HCT116 (cell line): ENCODE measurements at regions not wholly inside any gene's neighbourhood (a gene's known extent, or its start where the extent isn't known, plus 50 kb on each side); places are given as distances from the start of the nearest gene placed in this dataset.

ENCODE experiments used
- ATAC-seq: fragments of 200-7000 bp; cut with Tn5 transposase; 2 replicates; pipeline ENCODE4 v1.9.1; 2020; ENCODE audit warnings: mild to moderate bottlenecking, moderate library complexity
- BruUV-seq: library from RNA; stranded (reverse); fragments of 400-500 nt; replicated peaks from 2 replicates; lab custom pipeline; 2021; lab: Mats Ljungman, UMichigan
- CTCF ChIA-PET: fragments of 300-600 bp; sonication (Branson Sonifier 250); formaldehyde crosslinking; loops from one replicate; lab custom pipeline; 2021; ENCODE audit warnings: antibody characterized with exemption; lab: Charles Lee
- POLR2A ChIA-PET: fragments of 300-600, 350-600 bp; sonication (Branson Sonifier 250); formaldehyde crosslinking; loops from one replicate; lab custom pipeline; 2021; ENCODE audit warnings: antibody characterized with exemption; lab: Charles Lee
- RAD21 ChIA-PET, 2 experiments: fragments of 300-600 bp; sonication (Branson Sonifier 250); formaldehyde crosslinking; loops; one replicate each; lab custom pipeline; 2023; ENCODE audit warnings: low total read pairs in 2 of 2; ENCODE audit not compliant: uncharacterized antibody in 2 of 2, unreplicated experiment in 2 of 2, low non-redundant PET in 1 of 2; lab: Charles Lee
- DNase-seq: peaks from one replicate; pipeline ENCODE4 v3.0.0-alpha.2; 2010; ENCODE audit warnings: low read depth, low spot score
- H2AFZ ChIP-seq: fragments of 200-600 bp; shearing (Covaris generic), sonication (generic); 2 replicates; pipeline ENCODE4 v1.6.1; 2017; ENCODE audit warnings: low read depth, mixed run types, mixed read lengths, antibody characterized with exemption, low read length; ENCODE audit not compliant: poor library complexity, severe bottlenecking
- H3K27ac ChIP-seq: 2 replicates; pipeline ENCODE4 v1.5.1; 2012; ENCODE audit warnings: low read depth, low read length
- H3K27me3 ChIP-seq: fragments of 200-600 bp; sonication (generic); 2 replicates; pipeline ENCODE4 v1.6.1; 2016; ENCODE audit warnings: mixed run types, low read length, mixed read lengths; ENCODE audit not compliant: insufficient read depth
- H3K36me3 ChIP-seq, 2 experiments: fragments of 200-500 bp in 1 of 2; fragments of 200-600 bp in 1 of 2; sonication (Bioruptor generic) in 1 of 2; sonication (generic) in 1 of 2; 2 replicates each; pipeline versions ENCODE4 v1.5.1 to v1.6.1; 2014 to 2016; ENCODE audit warnings: low read length in 2 of 2, inconsistent platforms in 1 of 2, mixed read lengths in 1 of 2, mixed run types in 1 of 2; ENCODE audit not compliant: insufficient read depth in 2 of 2, control insufficient read depth in 1 of 2
- H3K4me1 ChIP-seq, 2 experiments: fragments of 200-600 bp in 1 of 2; sonication (generic) in 1 of 2; 2 replicates each; pipeline versions ENCODE4 v1.5.1 to v1.6.1; 2012 to 2017; ENCODE audit warnings: low read length in 2 of 2, inconsistent platforms in 1 of 2, mild to moderate bottlenecking in 1 of 2, mixed read lengths in 1 of 2, mixed run types in 1 of 2, moderate library complexity in 1 of 2; ENCODE audit not compliant: insufficient read depth in 2 of 2, control insufficient read depth in 1 of 2
- H3K4me2 ChIP-seq: fragments of 200-600 bp; sonication (generic); 2 replicates; pipeline ENCODE4 v1.6.1; 2017; ENCODE audit warnings: mixed run types, low read length, mixed read lengths
- H3K4me3 ChIP-seq, 2 experiments: fragments of 200-600 bp in 1 of 2; sonication (generic) in 1 of 2; replicated peaks in 1 of 2; 2 replicates each; pipeline ENCODE4 v1.5.1; 2011 to 2016; ENCODE audit warnings: low read length in 2 of 2, control low read depth in 1 of 2, low read depth in 1 of 2, mild to moderate bottlenecking in 1 of 2, mixed read lengths in 1 of 2, mixed run types in 1 of 2
- H3K79me2 ChIP-seq: fragments of 200-600 bp; sonication (generic); 2 replicates; pipeline ENCODE4 v1.6.1; 2017; ENCODE audit warnings: mild to moderate bottlenecking, mixed run types, low read length, moderate library complexity, mixed read lengths; ENCODE audit not compliant: insufficient read depth
- H3K9ac ChIP-seq: fragments of 200-600 bp; sonication (generic); 2 replicates; pipeline ENCODE4 v1.6.1; 2016; ENCODE audit warnings: low read length, mixed read lengths
- H3K9me2 ChIP-seq: fragments of 200-600 bp; sonication (generic), shearing (Covaris generic); 2 replicates; pipeline ENCODE4 v1.6.1; 2017; ENCODE audit warnings: mixed run types, mild to moderate bottlenecking, moderate library complexity; ENCODE audit not compliant: insufficient read depth
- H3K9me3 ChIP-seq, 2 experiments: fragments of 200-500 bp in 1 of 2; fragments of 200-600 bp in 1 of 2; sonication (Bioruptor generic) in 1 of 2; sonication (generic) in 1 of 2; 2 replicates each; pipeline ENCODE4 v1.6.1; 2014 to 2017; ENCODE audit warnings: low read length in 2 of 2, mixed read lengths in 2 of 2, inconsistent platforms in 1 of 2, low read depth in 1 of 2, mild to moderate bottlenecking in 1 of 2, mixed run types in 1 of 2, moderate library complexity in 1 of 2; ENCODE audit not compliant: control insufficient read depth in 1 of 2, insufficient read depth in 1 of 2
- H4K20me1 ChIP-seq: fragments of 200-600 bp; sonication (generic), shearing (Covaris generic); 2 replicates; pipeline ENCODE4 v1.6.1; 2017; ENCODE audit warnings: mixed run types, mild to moderate bottlenecking, moderate library complexity; ENCODE audit not compliant: insufficient read depth
- CBX3 ChIP-seq: IDR thresholded peaks from 2 replicates; pipeline ENCODE4 v1.6.1; 2012; ENCODE audit warnings: low read depth
- CEBPB ChIP-seq: IDR thresholded peaks from 2 replicates; pipeline ENCODE4 v1.6.1; 2012; ENCODE audit warnings: low read depth
- CTCF ChIP-seq, 3 experiments: fragments of 200-600 bp in 1 of 3; sonication (generic) in 1 of 3; IDR thresholded peaks in 2 of 3; conservative IDR thresholded peaks in 1 of 3; 2 replicates each; pipeline ENCODE4 v1.5.1; 2012 to 2017; ENCODE audit warnings: low read depth in 2 of 3, low read length in 2 of 3, antibody characterized with exemption in 1 of 3, borderline replicate concordance in 1 of 3, control low read depth in 1 of 3, mild to moderate bottlenecking in 1 of 3, mixed read lengths in 1 of 3, mixed run types in 1 of 3, moderate library complexity in 1 of 3; ENCODE audit not compliant: insufficient read depth in 1 of 3
- EZH2phosphoT487 ChIP-seq: fragments of 200-600 bp; IDR thresholded peaks from 2 replicates; pipeline ENCODE4 v1.6.1; 2018; ENCODE audit warnings: antibody characterized with exemption, borderline replicate concordance
- JUND ChIP-seq: IDR thresholded peaks from 2 replicates; pipeline ENCODE4 v1.6.1; 2012
- POLR2A ChIP-seq: IDR thresholded peaks from 2 replicates; pipeline ENCODE4 v1.7.0; 2011; ENCODE audit warnings: borderline replicate concordance; ENCODE audit not compliant: insufficient read depth, insufficient read length; ENCODE audit errors: extremely low read depth
- POLR2AphosphoS5 ChIP-seq: IDR thresholded peaks from 2 replicates; pipeline ENCODE4 v1.6.1; 2011; ENCODE audit warnings: mild to moderate bottlenecking, low read depth, low read length, moderate library complexity
- SIN3A ChIP-seq: IDR thresholded peaks from 2 replicates; pipeline ENCODE4 v1.6.1; 2012; ENCODE audit warnings: low read depth
- SP1 ChIP-seq: IDR thresholded peaks from 2 replicates; pipeline ENCODE4 v1.6.1; 2012; ENCODE audit warnings: low read depth
- TCF7L2 ChIP-seq: IDR thresholded peaks from 2 replicates; pipeline ENCODE4 v1.7.0; 2011; ENCODE audit warnings: borderline replicate concordance, inconsistent platforms; ENCODE audit not compliant: insufficient read depth, insufficient read length; ENCODE audit errors: extremely low read depth
- YY1 ChIP-seq: IDR thresholded peaks from 2 replicates; pipeline ENCODE4 v1.6.1; 2011; ENCODE audit warnings: low read length, low read depth, moderate library complexity, mild to moderate bottlenecking; ENCODE audit not compliant: insufficient replicate concordance; ENCODE audit errors: extremely low read depth
- intact Hi-C: fragments of 100-400 bp; cut with micrococcal nuclease; formaldehyde crosslinking; loops from 2 replicates; pipeline ENCODE4 v1.10.0; 2022

- ATAC-seq (no peak), DNase-seq (no peak)
- RAD21 ChIA-PET: no interaction called here
- Histone ChIP-seq H3K4me2 (no peak overlapping the region), H3K9me3 (no peaks in the 10 kb centered on the region), H3K4me1 (peaks cover 0 to 4% of the 10 kb centered on the region in 2 experiments; a peak in 1 of 4 replicates), H3K27ac (no peak overlapping the region), H2AFZ (no peak overlapping the region), H3K4me3 (no peak overlapping the region), H3K27me3 (no peaks in the 10 kb centered on the region), H3K9ac (no peak overlapping the region), H3K36me3 (no peaks in the 10 kb centered on the region), H3K9me2 (no peaks in the 10 kb centered on the region), H4K20me1 (no peaks in the 10 kb centered on the region), H3K79me2 (no peaks in the 10 kb centered on the region)
- intact Hi-C loops: loop anchor here (5.0 kb wide), 1 partner anchor 1429 kb away; no protein-coding TSS in a partner anchor
- CTCF ChIA-PET: no interaction called here
- BruUV-seq: no TSS peak
- TF ChIP-seq POLR2A (no peak), CTCF (IDR thresholded peaks at IDR 0.05 in 2 of 3, conservative IDR thresholded peaks at IDR 0.05 in 1 of 3; ENCODE audit: borderline replicate concordance in 1 of 3, insufficient read depth in 1 of 3, low read depth in 2 of 3, low read length in 2 of 3) (no peak), SIN3A (no peak), SP1 (no peak), YY1 (no peak), CBX3 (no peak), TCF7L2 (no peak), EZH2phosphoT487 (no peak), POLR2AphosphoS5 (no peak), CEBPB (no peak), JUND (no peak)
- POLR2A ChIA-PET: no interaction called here
Measured at GRCh38 chr3:107116251-107116650, 261.0 kb upstream of the CCDC54 start.
